ENCODE measurements at regions not wholly inside any gene's neighbourhood (a gene's known extent, or its start where the extent isn't known, plus 50 kb on each side); places are given as distances from the start of the nearest gene placed in this dataset.
A peak's percentile ranks its signal among the peaks of the same experiment; 100 is the strongest.

- H3K36me3 ChIP-seq: no peaks in the 10 kb centered on the region
- intact Hi-C loops (cut with DNase I): no loop called here
- no peaks in the 10 kb centered on the region for H3K27me3 ChIP-seq
- no peak overlapping the region for H3K27ac ChIP-seq
- TF ChIP-seq CTCF (IDR thresholded peaks at IDR 0.05): no peak
- no peak for DNase-seq
- no peak for ATAC-seq
- no peaks in the 10 kb centered on the region for H3K9me3 ChIP-seq
- H3K4me1 ChIP-seq: no peaks in the 10 kb centered on the region
- H3K4me3 ChIP-seq: no peak overlapping the region
Measured at GRCh38 chr6:48714699-48715098, 603.7 kb upstream of the PTCHD4 start.

- no peak for ATAC-seq
- H3K27me3 ChIP-seq: no peaks in the 10 kb centered on the region
- intact Hi-C loops (cut with DNase I): no loop called here
Measured at GRCh38 chr6:48714250-48714649, 603.3 kb upstream of the PTCHD4 start.

GRCh38 chr6:48713612-48714011 is 602.6 kb upstream of the PTCHD4 start:
- no peaks in the 10 kb centered on the region for H3K36me3 ChIP-seq
- no peaks in the 10 kb centered on the region for H3K27me3 ChIP-seq
- no peaks in the 10 kb centered on the region for H3K9me3 ChIP-seq
- H3K4me3 ChIP-seq: no peak overlapping the region
- no peak overlapping the region for H3K27ac ChIP-seq
- TF ChIP-seq CTCF (IDR thresholded peaks at IDR 0.05): no peak
- intact Hi-C loops (cut with DNase I): no loop called here
- no peak for DNase-seq
- no peaks in the 10 kb centered on the region for H3K4me1 ChIP-seq
- ATAC-seq: no peak

More at GRCh38 chr6:48714250-48714649, 603.3 kb upstream of the PTCHD4 start:
- Histone ChIP-seq H3K9me3 (no peaks in the 10 kb centered on the region), H3K4me3 (no peak overlapping the region), H3K27ac (no peak overlapping the region), H3K36me3 (no peaks in the 10 kb centered on the region), H3K4me1 (no peaks in the 10 kb centered on the region)
- DNase-seq: no peak
- no peak for TF ChIP-seq CTCF (IDR thresholded peaks at IDR 0.05)

GRCh38 chr6:48706310-48706709 is 595.3 kb upstream of the PTCHD4 start:
- Histone ChIP-seq H3K27ac (no peak overlapping the region), H3K36me3 (no peaks in the 10 kb centered on the region), H3K4me1 (no peaks in the 10 kb centered on the region), H3K9me3 (no peaks in the 10 kb centered on the region), H3K27me3 (no peaks in the 10 kb centered on the region), H3K4me3 (no peak overlapping the region)
- intact Hi-C loops (cut with DNase I): no loop called here
- DNase-seq (no peak), ATAC-seq (no peak)
- no peak for TF ChIP-seq CTCF (IDR thresholded peaks at IDR 0.05)

- no peaks in the 10 kb centered on the region for H3K36me3 ChIP-seq
- DNase-seq (peak; percentile 45), ATAC-seq (no peak)
- no peaks in the 10 kb centered on the region for H3K9me3 ChIP-seq
- no peak for TF ChIP-seq CTCF (IDR thresholded peaks at IDR 0.05)
- no peaks in the 10 kb centered on the region for H3K4me1 ChIP-seq
- H3K4me3 ChIP-seq: no peak overlapping the region
- H3K27ac ChIP-seq: no peak overlapping the region
- H3K27me3 ChIP-seq: no peaks in the 10 kb centered on the region
- intact Hi-C loops (cut with DNase I): no loop called here
Measured at GRCh38 chr6:48701572-48701971, 590.6 kb upstream of the PTCHD4 start.

GRCh38 chr6:48695872-48696271 is 584.9 kb upstream of the PTCHD4 start:
- DNase-seq (no peak), ATAC-seq (no peak)
- H3K27me3 ChIP-seq: no peaks in the 10 kb centered on the region
- no peak overlapping the region for H3K4me3 ChIP-seq
- TF ChIP-seq CTCF (IDR thresholded peaks at IDR 0.05): no peak
- H3K4me1 ChIP-seq: no peaks in the 10 kb centered on the region
- no peaks in the 10 kb centered on the region for H3K36me3 ChIP-seq
- H3K27ac ChIP-seq: no peak overlapping the region
- intact Hi-C loops (cut with DNase I): no loop called here
- H3K9me3 ChIP-seq: peaks cover 4% of the 10 kb centered on the region
